ENCODE measurements at regions not wholly inside any gene's neighbourhood (a gene's known extent, or its start where the extent isn't known, plus 50 kb on each side); places are given as distances from the start of the nearest gene placed in this dataset.

- DNase-seq (no peak), ATAC-seq (no peak)
- no peaks in the 10 kb centered on the region for H3K27me3 ChIP-seq
- peak overlapping the region in 1 of 3 donors; percentile 14 for H3K27ac ChIP-seq
- peaks cover 0 to 36% (median 15%) of the 10 kb centered on the region in 4 donors for H3K4me1 ChIP-seq
- no peak overlapping the region for H3K4me3 ChIP-seq
- TF ChIP-seq POLR2A (IDR thresholded peaks at IDR 0.05): no peak
- no peak for TF ChIP-seq CTCF (IDR thresholded peaks at IDR 0.05)
- H3K36me3 ChIP-seq: no peaks in the 10 kb centered on the region
- WGBS (ENCODE audit: insufficient coverage, low coverage, low lambda C conversion rate, missing lambda C conversion rate): 83% methylated on average over 5 of the region's 6 CpGs
- no peaks in the 10 kb centered on the region for H3K9me3 ChIP-seq
- intact Hi-C loops (cut with DNase I): no loop called here
Observed at GRCh38 chr1:234871710-234872271, 256.8 kb downstream of the TOMM20 start.

- TF ChIP-seq CTCF (IDR thresholded peaks at IDR 0.05) (no peak), POLR2A (IDR thresholded peaks at IDR 0.05) (no peak)
- intact Hi-C loops (cut with DNase I): no loop called here
- no peak overlapping the region for H3K4me3 ChIP-seq
- no peaks in the 10 kb centered on the region for H3K27me3 ChIP-seq
- no peaks in the 10 kb centered on the region for H3K36me3 ChIP-seq
- H3K27ac ChIP-seq: peak overlapping the region in 1 of 3 donors; percentile 14
- WGBS (ENCODE audit: insufficient coverage, low coverage, low lambda C conversion rate, missing lambda C conversion rate): 100% methylated on average over 2 of the region's 10 CpGs
- peaks cover 0 to 30% (median 12%) of the 10 kb centered on the region in 4 donors for H3K4me1 ChIP-seq
- DNase-seq: peak in 1 of 3 donors; percentile 41
- no peak for ATAC-seq
- no peaks in the 10 kb centered on the region for H3K9me3 ChIP-seq
Observed at GRCh38 chr1:234871039-234871709, 257.5 kb downstream of the TOMM20 start.

GRCh38 chr1:234870020-234870981 is 258.3 kb downstream of the TOMM20 start:
- no peak for TF ChIP-seq POLR2A (IDR thresholded peaks at IDR 0.05)
- no peak for TF ChIP-seq CTCF (IDR thresholded peaks at IDR 0.05)
- peak overlapping the region in 1 of 3 donors; percentile 14 for H3K27ac ChIP-seq
- ATAC-seq (peak in 1 of 4 donors; percentile 7), DNase-seq (peak in 1 of 3 donors; percentile 42)
- WGBS (ENCODE audit: insufficient coverage, low coverage, low lambda C conversion rate, missing lambda C conversion rate): 82% methylated on average over 6 of the region's 11 CpGs
- H3K4me1 ChIP-seq: peaks cover 0 to 23% (median 10%) of the 10 kb centered on the region in 4 donors
- no peaks in the 10 kb centered on the region for H3K36me3 ChIP-seq
- no peaks in the 10 kb centered on the region for H3K27me3 ChIP-seq
- no peak overlapping the region for H3K4me3 ChIP-seq
- intact Hi-C loops (cut with DNase I): no loop called here
- no peaks in the 10 kb centered on the region for H3K9me3 ChIP-seq

GRCh38 chr1:234869182-234870019 is 259.2 kb downstream of the TOMM20 start:
- Histone ChIP-seq H3K27me3 (no peaks in the 10 kb centered on the region), H3K27ac (no peak overlapping the region), H3K4me3 (no peak overlapping the region), H3K36me3 (no peaks in the 10 kb centered on the region), H3K4me1 (peaks cover 0 to 15% (median 6%) of the 10 kb centered on the region in 4 donors), H3K9me3 (no peaks in the 10 kb centered on the region)
- no peak for ATAC-seq
- WGBS (ENCODE audit: insufficient coverage, low coverage, low lambda C conversion rate, missing lambda C conversion rate): 90% methylated on average over 13 of the region's 16 CpGs
- DNase-seq: peak in 1 of 3 donors; percentile 34
- TF ChIP-seq CTCF (IDR thresholded peaks at IDR 0.05) (no peak), POLR2A (IDR thresholded peaks at IDR 0.05) (no peak)
- intact Hi-C loops (cut with DNase I): no loop called here
